ENCODE measurements at regions not wholly inside any gene's neighbourhood (a gene's known extent, or its start where the extent isn't known, plus 50 kb on each side); places are given as distances from the start of the nearest gene placed in this dataset.

DNA sequence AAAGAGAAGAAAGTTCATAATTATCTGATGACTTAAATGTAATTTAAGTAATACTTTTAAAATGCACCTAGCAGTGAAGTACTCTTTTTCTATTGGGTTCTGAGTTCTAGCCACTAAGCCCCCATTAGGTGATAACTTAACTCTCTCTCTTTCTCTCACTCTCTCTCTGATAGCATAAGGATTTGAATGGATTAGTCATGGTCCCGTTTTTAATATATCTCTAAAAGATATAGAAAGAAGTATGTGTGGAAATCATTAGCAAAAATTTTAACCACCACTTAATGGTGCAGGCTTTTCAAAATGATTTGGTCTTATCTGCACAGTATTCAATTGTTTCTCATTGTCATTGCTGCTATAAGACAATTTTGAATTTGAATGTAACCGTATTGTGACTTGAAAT, 78.2 kb downstream of the RWDD3 start:
- TF ChIP-seq, protein P1, sequence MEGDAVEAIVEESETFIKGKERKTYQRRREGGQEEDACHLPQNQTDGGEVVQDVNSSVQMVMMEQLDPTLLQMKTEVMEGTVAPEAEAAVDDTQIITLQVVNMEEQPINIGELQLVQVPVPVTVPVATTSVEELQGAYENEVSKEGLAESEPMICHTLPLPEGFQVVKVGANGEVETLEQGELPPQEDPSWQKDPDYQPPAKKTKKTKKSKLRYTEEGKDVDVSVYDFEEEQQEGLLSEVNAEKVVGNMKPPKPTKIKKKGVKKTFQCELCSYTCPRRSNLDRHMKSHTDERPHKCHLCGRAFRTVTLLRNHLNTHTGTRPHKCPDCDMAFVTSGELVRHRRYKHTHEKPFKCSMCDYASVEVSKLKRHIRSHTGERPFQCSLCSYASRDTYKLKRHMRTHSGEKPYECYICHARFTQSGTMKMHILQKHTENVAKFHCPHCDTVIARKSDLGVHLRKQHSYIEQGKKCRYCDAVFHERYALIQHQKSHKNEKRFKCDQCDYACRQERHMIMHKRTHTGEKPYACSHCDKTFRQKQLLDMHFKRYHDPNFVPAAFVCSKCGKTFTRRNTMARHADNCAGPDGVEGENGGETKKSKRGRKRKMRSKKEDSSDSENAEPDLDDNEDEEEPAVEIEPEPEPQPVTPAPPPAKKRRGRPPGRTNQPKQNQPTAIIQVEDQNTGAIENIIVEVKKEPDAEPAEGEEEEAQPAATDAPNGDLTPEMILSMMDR (IDR thresholded peaks at IDR 0.05; ENCODE audit: extremely low read depth, low read depth, low read length), result no peak
- no peaks in the 10 kb centered on the region for H3K9me3 ChIP-seq (ENCODE audit: low read depth, low read length)
- no peaks in the 10 kb centered on the region for H4K20me1 ChIP-seq (ENCODE audit: insufficient read depth, low read length)
- H3K27me3 ChIP-seq (ENCODE audit: insufficient read depth, low read length), result peaks cover 4% of the 10 kb centered on the region
- H3K79me2 ChIP-seq (ENCODE audit: insufficient read depth, low read length), result no peaks in the 10 kb centered on the region
- H3K27ac ChIP-seq (ENCODE audit: low read depth, low read length), result no peak overlapping the region
- no peak for DNase-seq (ENCODE audit: insufficient read length, low spot score, missing footprints)
- H2AFZ ChIP-seq (ENCODE audit: low read length), result no peak overlapping the region
- no peaks in the 10 kb centered on the region for H3K36me3 ChIP-seq (ENCODE audit: insufficient read depth, low read length)
- H3K4me2 ChIP-seq (ENCODE audit: insufficient read depth, low read length), result no peak overlapping the region
- H3K4me3 ChIP-seq (ENCODE audit: insufficient read depth, low read length), result no peak overlapping the region
- no peaks in the 10 kb centered on the region for H3K4me1 ChIP-seq (ENCODE audit: insufficient read depth, low read length)

DNA sequence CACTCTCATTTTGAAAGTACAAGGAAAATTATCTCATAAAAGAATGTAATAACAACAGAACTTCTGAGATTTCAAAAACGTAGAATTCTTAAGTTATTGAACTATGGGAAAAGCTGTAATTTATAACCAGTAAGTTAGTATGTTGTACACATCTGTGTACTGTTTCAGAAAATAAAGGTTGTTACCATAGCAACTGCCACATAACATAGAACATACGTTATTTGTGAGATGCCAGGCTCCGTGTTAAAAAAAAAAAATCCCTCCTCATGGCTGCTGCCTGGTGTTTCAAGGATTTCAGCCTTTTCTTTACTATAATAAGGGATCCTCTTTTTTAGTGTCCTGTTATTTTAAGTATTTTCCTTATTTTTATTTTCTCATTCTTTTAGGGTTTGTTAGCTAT, 79.5 kb downstream of the RWDD3 start:
- no peak for DNase-seq (ENCODE audit: insufficient read length, low spot score, missing footprints)
- H3K4me2 ChIP-seq (ENCODE audit: insufficient read depth, low read length), result no peak overlapping the region
- no peaks in the 10 kb centered on the region for H4K20me1 ChIP-seq (ENCODE audit: insufficient read depth, low read length)

DNA sequence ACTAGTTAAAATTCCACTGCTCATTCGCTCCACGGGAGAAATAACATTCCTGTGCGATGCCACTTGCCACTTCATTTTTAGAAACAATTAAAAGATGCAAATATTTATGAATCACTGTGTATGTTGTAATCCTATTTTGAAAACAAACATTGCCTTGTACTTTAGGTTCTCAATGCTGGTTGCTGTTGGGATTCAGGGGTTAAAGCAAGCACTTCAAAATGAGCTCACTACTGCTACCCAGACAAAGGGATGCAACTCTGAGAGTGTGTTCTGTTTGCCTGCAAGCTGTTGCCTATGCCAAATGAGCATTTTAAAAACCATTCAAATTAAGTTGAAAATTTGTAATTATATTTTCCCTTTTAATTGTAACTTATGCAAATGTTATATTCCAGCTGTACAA, 87.5 kb downstream of the RWDD3 start:
- H3K4me3 ChIP-seq (ENCODE audit: insufficient read depth, low read length), result no peak overlapping the region
- no peaks in the 10 kb centered on the region for H3K9me3 ChIP-seq (ENCODE audit: low read depth, low read length)
- H3K27me3 ChIP-seq (ENCODE audit: insufficient read depth, low read length), result no peaks in the 10 kb centered on the region
- TF ChIP-seq, protein P1 (IDR thresholded peaks at IDR 0.05; ENCODE audit: extremely low read depth, low read depth, low read length), result no peak
- no peaks in the 10 kb centered on the region for H3K4me1 ChIP-seq (ENCODE audit: insufficient read depth, low read length)
- no peaks in the 10 kb centered on the region for H3K79me2 ChIP-seq (ENCODE audit: insufficient read depth, low read length)
- no peak for DNase-seq (ENCODE audit: insufficient read length, low spot score, missing footprints)
- no peak overlapping the region for H3K27ac ChIP-seq (ENCODE audit: low read depth, low read length)
- no peaks in the 10 kb centered on the region for H4K20me1 ChIP-seq (ENCODE audit: insufficient read depth, low read length)
- no peak overlapping the region for H2AFZ ChIP-seq (ENCODE audit: low read length)
- H3K4me2 ChIP-seq (ENCODE audit: insufficient read depth, low read length), result no peak overlapping the region
- H3K36me3 ChIP-seq (ENCODE audit: insufficient read depth, low read length), result no peaks in the 10 kb centered on the region

More for the DNA sequence above, 79.5 kb downstream of the RWDD3 start:
- H3K9me3 ChIP-seq (ENCODE audit: low read depth, low read length), result no peaks in the 10 kb centered on the region
- no peaks in the 10 kb centered on the region for H3K4me1 ChIP-seq (ENCODE audit: insufficient read depth, low read length)
- H3K4me3 ChIP-seq (ENCODE audit: insufficient read depth, low read length), result no peak overlapping the region
- TF ChIP-seq, protein P1 (IDR thresholded peaks at IDR 0.05; ENCODE audit: extremely low read depth, low read depth, low read length), result no peak
- H3K27ac ChIP-seq (ENCODE audit: low read depth, low read length), result no peak overlapping the region
- no peaks in the 10 kb centered on the region for H3K79me2 ChIP-seq (ENCODE audit: insufficient read depth, low read length)
- H2AFZ ChIP-seq (ENCODE audit: low read length), result no peak overlapping the region
- H3K27me3 ChIP-seq (ENCODE audit: insufficient read depth, low read length), result peaks cover under 1% of the 10 kb centered on the region
- H3K36me3 ChIP-seq (ENCODE audit: insufficient read depth, low read length), result no peaks in the 10 kb centered on the region

DNA sequence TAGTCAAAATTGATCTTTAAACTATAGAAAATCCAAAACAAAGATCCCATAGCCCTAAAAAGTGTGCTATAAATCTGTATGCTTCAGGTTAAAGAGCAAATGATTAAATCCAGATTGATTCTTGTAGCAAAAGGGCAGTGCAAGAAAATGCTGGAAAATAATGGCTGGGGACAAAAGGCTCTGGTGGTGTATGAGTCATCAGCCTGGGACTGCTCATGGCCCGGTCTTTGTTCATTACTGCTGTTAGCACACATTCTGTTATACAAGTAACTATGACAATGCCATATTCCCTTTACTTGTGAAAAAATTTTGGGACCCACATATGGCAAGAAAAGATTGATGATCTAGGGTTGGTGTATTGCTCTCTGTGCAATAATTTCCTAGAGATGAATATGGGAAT, 89.1 kb downstream of the RWDD3 start:
- DNase-seq (ENCODE audit: insufficient read length, low spot score, missing footprints), result no peak
- Histone ChIP-seq H3K4me2 (ENCODE audit: insufficient read depth, low read length) (no peak overlapping the region), H3K79me2 (ENCODE audit: insufficient read depth, low read length) (no peaks in the 10 kb centered on the region), H3K4me1 (ENCODE audit: insufficient read depth, low read length) (no peaks in the 10 kb centered on the region), H3K27me3 (ENCODE audit: insufficient read depth, low read length) (no peaks in the 10 kb centered on the region), H3K27ac (ENCODE audit: low read depth, low read length) (no peak overlapping the region), H3K9me3 (ENCODE audit: low read depth, low read length) (no peaks in the 10 kb centered on the region), H2AFZ (ENCODE audit: low read length) (no peak overlapping the region), H3K4me3 (ENCODE audit: insufficient read depth, low read length) (no peak overlapping the region), H3K36me3 (ENCODE audit: insufficient read depth, low read length) (no peaks in the 10 kb centered on the region), H4K20me1 (ENCODE audit: insufficient read depth, low read length) (no peaks in the 10 kb centered on the region)
- TF ChIP-seq, protein P1 (IDR thresholded peaks at IDR 0.05; ENCODE audit: extremely low read depth, low read depth, low read length), result no peak
